LNCaP clone FGC (cell line): ENCODE measurements at regions not wholly inside any gene's neighbourhood (a gene's known extent, or its start where the extent isn't known, plus 50 kb on each side); places are given as distances from the start of the nearest gene placed in this dataset.
"Not testable (repeated sequence)": the region's sequence is repeated elsewhere in the genome, so short reads cannot be mapped to it uniquely, and the experiment has no call there.

Source experiments
- DNase-seq: peaks from one replicate; pipeline ENCODE4 v3.0.0-alpha.2; 2011; ENCODE audit warnings: low read depth
- H3K4me3 ChIP-seq: 2 replicates; pipeline ENCODE4 v1.5.1; 2011; ENCODE audit warnings: mild to moderate bottlenecking, low read depth, low read length, control low read depth
- CTCF ChIP-seq: IDR thresholded peaks from 2 replicates; pipeline ENCODE4 v1.5.1; 2012; ENCODE audit warnings: mild to moderate bottlenecking; ENCODE audit not compliant: control insufficient read depth, insufficient read depth; ENCODE audit errors: extremely low read depth

GRCh38 chr3:173287361-173287760 lies 110.2 kb upstream of the NLGN1 start:
- no peak for TF ChIP-seq CTCF
- no peak overlapping the region for H3K4me3 ChIP-seq
- no peak for DNase-seq

GRCh38 chr3:173286507-173286906 lies 111.0 kb upstream of the NLGN1 start:
- not testable (repeated sequence) for DNase-seq, H3K4me3 ChIP-seq

GRCh38 chr3:173284301-173284700 lies 113.2 kb upstream of the NLGN1 start:
- DNase-seq: no peak
- TF ChIP-seq CTCF: no peak
- no peak overlapping the region for H3K4me3 ChIP-seq

GRCh38 chr3:173275740-173276139 lies 121.8 kb upstream of the NLGN1 start:
- TF ChIP-seq CTCF: peak; percentile 41
- no peak for DNase-seq
- H3K4me3 ChIP-seq: no peak overlapping the region

- no peak overlapping the region for H3K4me3 ChIP-seq
- no peak for DNase-seq
- no peak for TF ChIP-seq CTCF
These were observed 123.7 kb upstream of the NLGN1 start for GRCh38 chr3:173273838-173274237.

- TF ChIP-seq CTCF: no peak
- DNase-seq: no peak
- H3K4me3 ChIP-seq: no peak overlapping the region
These were observed 127.7 kb upstream of the SPATA16 start for GRCh38 chr3:173268781-173269180.

- no peak for TF ChIP-seq CTCF
- H3K4me3 ChIP-seq: no peak overlapping the region
- DNase-seq: no peak
These were observed 126.7 kb upstream of the SPATA16 start for GRCh38 chr3:173267716-173268115.

- TF ChIP-seq CTCF: no peak
- no peak for DNase-seq
- H3K4me3 ChIP-seq: no peak overlapping the region
These were observed 125.4 kb upstream of the SPATA16 start for GRCh38 chr3:173266441-173266840.
